GM10266 (cell line): ENCODE measurements at regions not wholly inside any gene's neighbourhood (a gene's known extent, or its start where the extent isn't known, plus 50 kb on each side); places are given as distances from the start of the nearest gene placed in this dataset.

Experiments
- DNase-seq: peaks from one replicate; pipeline ENCODE4 v3.0.0; 2012; ENCODE audit errors: extremely low spot score
- CTCF ChIP-seq: IDR thresholded peaks from 2 replicates; pipeline ENCODE4 v1.5.1; 2012; ENCODE audit warnings: mild to moderate bottlenecking, low read depth; ENCODE audit not compliant: control insufficient read depth, insufficient read depth; ENCODE audit errors: missing control alignments

DNA sequence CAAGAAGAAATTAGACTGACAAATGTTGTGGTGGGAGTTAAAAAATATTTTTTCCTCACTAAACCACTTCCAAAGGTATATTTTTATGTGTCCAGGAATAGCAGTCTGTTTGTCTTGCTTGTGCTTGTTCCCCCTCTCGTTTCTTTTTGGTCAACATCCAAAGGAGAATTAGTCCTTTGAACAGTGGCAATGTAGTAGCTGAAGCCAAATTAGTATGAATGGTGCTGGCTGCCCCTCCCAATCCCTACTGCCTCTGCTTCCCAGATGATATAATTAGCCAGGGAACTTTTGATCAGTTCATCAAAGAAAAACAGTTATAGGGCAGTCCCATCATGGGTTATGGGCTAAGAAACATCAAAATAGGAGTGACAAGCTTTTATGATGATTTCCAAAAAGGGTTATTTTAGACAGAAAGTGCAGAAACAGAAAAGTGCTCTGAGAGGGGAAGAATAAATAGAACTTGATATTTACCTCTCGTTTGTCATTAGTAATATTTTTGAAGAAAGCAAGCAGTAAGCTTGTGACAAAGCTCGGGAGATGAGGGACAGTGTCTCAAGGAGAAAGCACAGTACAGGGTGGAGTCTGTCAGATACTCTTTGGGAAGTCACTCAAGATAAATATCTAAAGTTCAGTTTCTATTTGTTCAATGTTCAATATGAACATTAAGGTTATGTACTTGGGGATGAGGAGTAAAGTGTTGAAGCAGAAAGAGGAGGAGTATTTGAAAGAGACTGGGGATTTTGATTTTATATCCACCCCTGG, 239.1 kb downstream of the HLX start:
- DNase-seq: no peak
- no peak for TF ChIP-seq CTCF

- no peak for TF ChIP-seq CTCF
- no peak for DNase-seq
Observed at GRCh38 chr1:221118938-221119320, 239.7 kb downstream of the HLX start.

GRCh38 chr1:221122501-221122900, 243.3 kb downstream of the HLX start:
- TF ChIP-seq CTCF: no peak
- DNase-seq: no peak

- no peak for TF ChIP-seq CTCF
- DNase-seq: no peak
Observed at GRCh38 chr1:221125976-221126375, 246.7 kb downstream of the HLX start.

DNA sequence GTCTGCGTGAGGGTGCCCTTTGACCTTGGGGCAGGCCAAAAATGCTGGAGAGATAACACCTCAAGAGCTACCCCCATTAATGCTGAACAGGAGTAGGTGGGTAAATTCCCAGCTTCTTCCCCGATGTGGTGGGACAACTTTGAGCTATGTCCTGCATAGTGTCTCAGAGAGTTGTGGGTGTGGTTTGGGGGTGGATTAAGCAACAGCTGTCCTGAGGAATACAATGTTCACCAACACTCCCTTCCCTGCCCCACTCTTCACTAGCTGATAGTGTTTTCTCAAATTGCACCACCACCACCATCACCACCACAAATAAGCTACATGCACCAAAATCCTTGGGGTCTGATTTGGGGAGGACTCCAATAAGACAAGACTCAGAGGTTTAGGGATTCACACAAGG, 258.4 kb downstream of the HLX start:
- no peak for DNase-seq

GRCh38 chr1:221138516-221138915, 259.3 kb downstream of the HLX start:
- TF ChIP-seq CTCF: no peak
- DNase-seq: no peak

More for the DNA sequence above, 258.4 kb downstream of the HLX start:
- TF ChIP-seq CTCF: no peak

GRCh38 chr1:221139991-221140390, 260.7 kb downstream of the HLX start:
- DNase-seq: no peak
- no peak for TF ChIP-seq CTCF
